ENCODE measurements at regions not wholly inside any gene's neighbourhood (a gene's known extent, or its start where the extent isn't known, plus 50 kb on each side); places are given as distances from the start of the nearest gene placed in this dataset.

- TF ChIP-seq CTCF (IDR thresholded peaks at IDR 0.05; ENCODE audit: poor library complexity, severe bottlenecking) (no peak), MXI1 (conservative IDR thresholded peaks at IDR 0.05; ENCODE audit: poor library complexity, severe bottlenecking) (no peak), EZH2 (IDR thresholded peaks at IDR 0.05; ENCODE audit: borderline replicate concordance, insufficient read depth, low read length, poor library complexity, severe bottlenecking) (no peak), RAD21 (conservative IDR thresholded peaks at IDR 0.05) (no peak), REST (IDR thresholded peaks at IDR 0.05; ENCODE audit: borderline replicate concordance) (no peak), EP300 (conservative IDR thresholded peaks at IDR 0.05; ENCODE audit: poor library complexity, severe bottlenecking) (no peak)
These were observed 254.4 kb upstream of the ETAA1 start for GRCh38 chr2:67142741-67143140.
